GM23248 (cell line): ENCODE measurements at regions not wholly inside any gene's neighbourhood (a gene's known extent, or its start where the extent isn't known, plus 50 kb on each side); places are given as distances from the start of the nearest gene placed in this dataset.

ENCODE experiments used
- EZH2 ChIP-seq: fragments of 200-600 bp; sonication (generic); IDR thresholded peaks from 2 replicates; pipeline ENCODE4 v1.6.1; 2018; ENCODE audit warnings: antibody characterized with exemption, mild to moderate bottlenecking; ENCODE audit not compliant: insufficient read depth, poor library complexity, severe bottlenecking
- EZH2phosphoT487 ChIP-seq: fragments of 200-600 bp; sonication (generic); IDR thresholded peaks from 2 replicates; pipeline ENCODE4 v1.6.1; 2018; ENCODE audit warnings: antibody characterized with exemption, moderate library complexity, mild to moderate bottlenecking, low read depth; ENCODE audit not compliant: insufficient read depth

- TF ChIP-seq EZH2phosphoT487 = no peak
- TF ChIP-seq EZH2 = no peak
Measured at GRCh38 chr3:88926221-88926620, 181.2 kb upstream of the EPHA3 start.
